ENCODE measurements at regions not wholly inside any gene's neighbourhood (a gene's known extent, or its start where the extent isn't known, plus 50 kb on each side); places are given as distances from the start of the nearest gene placed in this dataset.

- no peak for DNase-seq (ENCODE audit: insufficient read length, low spot score, missing footprints)
- H3K4me3 ChIP-seq (ENCODE audit: insufficient read depth, low read length) = no peak overlapping the region
- peak; percentile 51 for TF ChIP-seq CTCF (IDR thresholded peaks at IDR 0.05; ENCODE audit: extremely low read depth, low read depth, low read length)
- no peaks in the 10 kb centered on the region for H4K20me1 ChIP-seq (ENCODE audit: insufficient read depth, low read length)
- no peaks in the 10 kb centered on the region for H3K27me3 ChIP-seq (ENCODE audit: insufficient read depth, low read length)
- H3K4me2 ChIP-seq (ENCODE audit: insufficient read depth, low read length) = no peak overlapping the region
- no peaks in the 10 kb centered on the region for H3K9me3 ChIP-seq (ENCODE audit: low read depth, low read length)
- no peak overlapping the region for H2AFZ ChIP-seq (ENCODE audit: low read length)
- H3K27ac ChIP-seq (ENCODE audit: low read depth, low read length) = no peak overlapping the region
- no peaks in the 10 kb centered on the region for H3K4me1 ChIP-seq (ENCODE audit: insufficient read depth, low read length)
- H3K79me2 ChIP-seq (ENCODE audit: insufficient read depth, low read length) = no peaks in the 10 kb centered on the region
- H3K36me3 ChIP-seq (ENCODE audit: insufficient read depth, low read length) = no peaks in the 10 kb centered on the region
Measured at GRCh38 chr14:21846227-21846885, 172.7 kb upstream of the OR4E1 start.

- Histone ChIP-seq H3K4me3 (ENCODE audit: insufficient read depth, low read length) (no peak overlapping the region), H2AFZ (ENCODE audit: low read length) (no peak overlapping the region), H4K20me1 (ENCODE audit: insufficient read depth, low read length) (no peaks in the 10 kb centered on the region), H3K79me2 (ENCODE audit: insufficient read depth, low read length) (no peaks in the 10 kb centered on the region), H3K4me1 (ENCODE audit: insufficient read depth, low read length) (no peaks in the 10 kb centered on the region), H3K27ac (ENCODE audit: low read depth, low read length) (no peak overlapping the region), H3K36me3 (ENCODE audit: insufficient read depth, low read length) (no peaks in the 10 kb centered on the region), H3K4me2 (ENCODE audit: insufficient read depth, low read length) (no peak overlapping the region), H3K27me3 (ENCODE audit: insufficient read depth, low read length) (no peaks in the 10 kb centered on the region), H3K9me3 (ENCODE audit: low read depth, low read length) (no peaks in the 10 kb centered on the region)
- no peak for TF ChIP-seq CTCF (IDR thresholded peaks at IDR 0.05; ENCODE audit: extremely low read depth, low read depth, low read length)
- no peak for DNase-seq (ENCODE audit: insufficient read length, low spot score, missing footprints)
Measured at GRCh38 chr14:21840765-21841164, 167.1 kb upstream of the OR4E1 start.

DNA sequence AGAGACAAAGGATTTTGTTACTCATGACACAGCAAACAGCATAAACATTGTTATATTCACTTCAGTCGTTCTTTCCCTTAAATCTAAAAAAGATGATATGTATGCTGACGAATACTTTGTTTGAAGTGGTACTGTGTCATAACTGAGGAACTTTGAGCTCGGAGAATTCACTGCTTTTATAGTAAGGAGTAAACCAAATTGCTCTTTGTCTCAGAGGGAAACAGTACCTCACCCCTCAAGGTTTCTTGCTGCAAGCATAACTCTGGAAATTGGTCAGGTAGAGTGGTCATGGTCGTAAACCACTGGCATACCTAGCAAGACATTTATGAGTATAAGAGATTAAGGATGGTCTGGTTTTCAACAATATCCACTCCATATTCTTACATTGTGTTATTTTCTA, 160.2 kb upstream of the OR4E1 start:
- no peak overlapping the region for H3K4me3 ChIP-seq (ENCODE audit: insufficient read depth, low read length)
- DNase-seq (ENCODE audit: insufficient read length, low spot score, missing footprints) = no peak
- H3K27ac ChIP-seq (ENCODE audit: low read depth, low read length) = no peak overlapping the region
- no peak overlapping the region for H3K4me2 ChIP-seq (ENCODE audit: insufficient read depth, low read length)
- H3K79me2 ChIP-seq (ENCODE audit: insufficient read depth, low read length) = no peaks in the 10 kb centered on the region
- H4K20me1 ChIP-seq (ENCODE audit: insufficient read depth, low read length) = no peaks in the 10 kb centered on the region
- H3K27me3 ChIP-seq (ENCODE audit: insufficient read depth, low read length) = no peaks in the 10 kb centered on the region
- H2AFZ ChIP-seq (ENCODE audit: low read length) = no peak overlapping the region
- H3K9me3 ChIP-seq (ENCODE audit: low read depth, low read length) = no peaks in the 10 kb centered on the region
- TF ChIP-seq CTCF (IDR thresholded peaks at IDR 0.05; ENCODE audit: extremely low read depth, low read depth, low read length) = no peak
- H3K4me1 ChIP-seq (ENCODE audit: insufficient read depth, low read length) = no peaks in the 10 kb centered on the region
- no peaks in the 10 kb centered on the region for H3K36me3 ChIP-seq (ENCODE audit: insufficient read depth, low read length)

DNA sequence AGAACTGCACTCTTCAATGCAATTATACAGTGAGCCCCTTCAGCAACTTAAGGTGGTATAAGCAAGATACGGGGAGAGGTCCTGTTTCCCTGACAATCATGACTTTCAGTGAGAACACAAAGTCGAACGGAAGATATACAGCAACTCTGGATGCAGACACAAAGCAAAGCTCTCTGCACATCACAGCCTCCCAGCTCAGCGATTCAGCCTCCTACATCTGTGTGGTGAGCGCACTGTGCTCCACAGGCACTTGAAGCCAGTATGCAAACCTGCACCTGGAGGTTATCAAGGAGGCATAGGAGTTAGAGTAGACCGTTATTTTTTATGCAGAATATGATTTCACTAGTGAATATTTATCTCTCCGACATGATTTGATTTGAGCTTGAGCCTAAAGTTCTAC, 152.2 kb upstream of the OR4E1 start:
- Histone ChIP-seq H3K4me3 (ENCODE audit: insufficient read depth, low read length) (no peak overlapping the region), H2AFZ (ENCODE audit: low read length) (no peak overlapping the region), H3K27me3 (ENCODE audit: insufficient read depth, low read length) (no peaks in the 10 kb centered on the region), H3K9me3 (ENCODE audit: low read depth, low read length) (no peaks in the 10 kb centered on the region), H3K36me3 (ENCODE audit: insufficient read depth, low read length) (no peaks in the 10 kb centered on the region), H4K20me1 (ENCODE audit: insufficient read depth, low read length) (no peaks in the 10 kb centered on the region), H3K79me2 (ENCODE audit: insufficient read depth, low read length) (no peaks in the 10 kb centered on the region), H3K4me1 (ENCODE audit: insufficient read depth, low read length) (no peaks in the 10 kb centered on the region), H3K4me2 (ENCODE audit: insufficient read depth, low read length) (no peak overlapping the region), H3K27ac (ENCODE audit: low read depth, low read length) (no peak overlapping the region)
- TF ChIP-seq CTCF (IDR thresholded peaks at IDR 0.05; ENCODE audit: extremely low read depth, low read depth, low read length) = no peak
- DNase-seq (ENCODE audit: insufficient read length, low spot score, missing footprints) = peak; percentile 1

All from osteoblast (primary cell).